ENCODE measurements at regions not wholly inside any gene's neighbourhood (a gene's known extent, or its start where the extent isn't known, plus 50 kb on each side); places are given as distances from the start of the nearest gene placed in this dataset.

GRCh38 chr1:60271041-60271440, 197.5 kb upstream of the C1orf87 start:
- intact Hi-C loops (cut with DNase I; ENCODE audit: low total_unique reads) = no loop called here
- TF ChIP-seq CTCF (IDR thresholded peaks at IDR 0.05) = no peak
- no peak for TF ChIP-seq POLR2A (IDR thresholded peaks at IDR 0.05)
- no peak for DNase-seq (ENCODE audit: low spot score in 2 of 2)
- WGBS, 2 donors = 96 to 97% methylated on average over 15 of the region's 15 CpGs
- no peak overlapping the region for H3K4me3 ChIP-seq (ENCODE audit: low read depth, poor library complexity, severe bottlenecking)

- DNase-seq (ENCODE audit: low spot score in 2 of 2) = no peak
- 88 to 96% methylated on average over 2 of the region's 2 CpGs for WGBS, 2 donors
- intact Hi-C loops (cut with DNase I; ENCODE audit: low total_unique reads) = no loop called here
- no peak overlapping the region for H3K4me3 ChIP-seq (ENCODE audit: low read depth, poor library complexity, severe bottlenecking)
- TF ChIP-seq POLR2A (IDR thresholded peaks at IDR 0.05) (no peak), CTCF (IDR thresholded peaks at IDR 0.05) (no peak)
These were observed 194.9 kb upstream of the C1orf87 start for GRCh38 chr1:60268451-60268850.

GRCh38 chr1:60265560-60266535, 192.3 kb upstream of the C1orf87 start:
- DNase-seq (ENCODE audit: low spot score in 2 of 2) = no peak
- TF ChIP-seq CTCF (IDR thresholded peaks at IDR 0.05) (no peak), POLR2A (IDR thresholded peaks at IDR 0.05) (no peak)

GRCh38 chr1:60262701-60263100, 189.1 kb upstream of the C1orf87 start:
- intact Hi-C loops (cut with DNase I; ENCODE audit: low total_unique reads) = no loop called here
- no peak overlapping the region for H3K4me3 ChIP-seq (ENCODE audit: low read depth, poor library complexity, severe bottlenecking)
- WGBS, 2 donors = 53 to 59% methylated on average over 2 of the region's 2 CpGs
- DNase-seq (ENCODE audit: low spot score in 2 of 2) = no peak
- TF ChIP-seq POLR2A (IDR thresholded peaks at IDR 0.05) (no peak), CTCF (IDR thresholded peaks at IDR 0.05) (no peak)

More at GRCh38 chr1:60265560-60266535, 192.3 kb upstream of the C1orf87 start:
- H3K4me3 ChIP-seq (ENCODE audit: low read depth, poor library complexity, severe bottlenecking) = no peak overlapping the region
- intact Hi-C loops (cut with DNase I; ENCODE audit: low total_unique reads) = no loop called here
- WGBS, 2 donors = 69 to 73% methylated on average over 3 of the region's 3 CpGs

GRCh38 chr1:60257531-60257930, 184.0 kb upstream of the C1orf87 start:
- no peak overlapping the region for H3K4me3 ChIP-seq (ENCODE audit: low read depth, poor library complexity, severe bottlenecking)
- DNase-seq (ENCODE audit: low spot score in 2 of 2) = no peak
- TF ChIP-seq CTCF (IDR thresholded peaks at IDR 0.05) = no peak
- no peak for TF ChIP-seq POLR2A (IDR thresholded peaks at IDR 0.05)
- intact Hi-C loops (cut with DNase I; ENCODE audit: low total_unique reads) = no loop called here

All from lower leg skin (tissue), 4 donors.